G401 (cell line): ENCODE measurements at regions not wholly inside any gene's neighbourhood (a gene's known extent, or its start where the extent isn't known, plus 50 kb on each side); places are given as distances from the start of the nearest gene placed in this dataset.

Experiments used
- DNase-seq: peaks from one replicate; pipeline ENCODE4 v3.0.0-alpha.2; 2015; ENCODE audit warnings: low spot score
- in situ Hi-C: cut with HindIII; loops from 2 replicates; pipeline ENCODE4 v1.10.0; 2016; ENCODE audit warnings: low sequenced_read_pairs, mixed read lengths

- no peak for DNase-seq
- in situ Hi-C loops, result no loop called here
Measured at GRCh38 chr11:19570889-19571288, 141.7 kb upstream of the NAV2 start.

- DNase-seq, result no peak
Measured at GRCh38 chr11:19567996-19568395, 144.6 kb upstream of the NAV2 start.

DNA sequence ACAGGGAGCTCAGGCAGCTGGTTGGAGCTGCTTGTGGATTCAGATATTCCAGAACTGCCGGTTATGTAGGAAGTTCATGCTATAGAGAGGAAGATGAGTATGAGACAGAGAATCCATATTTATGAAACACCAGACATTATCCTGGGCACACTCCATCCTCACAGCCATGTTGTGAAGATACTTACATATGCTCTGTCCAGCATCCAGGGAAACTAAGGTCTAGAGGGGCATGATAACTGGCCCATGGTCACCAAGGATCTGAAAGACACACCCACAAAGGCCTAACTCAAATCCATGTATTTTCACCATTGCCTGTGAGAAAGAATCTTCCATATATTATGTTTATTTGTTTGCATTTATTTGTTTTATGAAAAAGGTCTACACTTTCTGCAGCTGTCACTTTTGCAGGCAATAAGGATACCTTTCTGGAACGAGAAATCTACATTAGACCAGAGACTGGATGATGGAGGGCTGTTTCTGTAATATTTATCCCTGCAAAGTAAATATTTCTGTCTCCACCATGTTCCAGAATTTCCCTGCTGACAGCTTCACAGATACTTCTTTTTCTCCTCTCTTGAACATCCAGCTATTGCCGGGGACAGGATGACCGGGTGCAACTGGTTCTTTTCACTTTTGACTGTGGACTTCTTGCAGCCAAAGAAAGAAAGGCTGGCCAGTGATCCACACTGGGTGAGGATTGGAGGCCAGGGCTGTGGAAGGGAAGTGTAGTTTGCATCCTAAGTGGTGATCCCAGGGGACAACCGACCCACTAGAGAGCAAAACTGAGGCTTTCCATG is 145.9 kb upstream of the NAV2 start:
- DNase-seq, result no peak
- in situ Hi-C loops, result no loop called here

More at GRCh38 chr11:19567996-19568395, 144.6 kb upstream of the NAV2 start:
- in situ Hi-C loops, result no loop called here

- DNase-seq, result no peak
- in situ Hi-C loops, result no loop called here
Measured at GRCh38 chr11:19565639-19566038, 147.0 kb upstream of the NAV2 start.

DNA sequence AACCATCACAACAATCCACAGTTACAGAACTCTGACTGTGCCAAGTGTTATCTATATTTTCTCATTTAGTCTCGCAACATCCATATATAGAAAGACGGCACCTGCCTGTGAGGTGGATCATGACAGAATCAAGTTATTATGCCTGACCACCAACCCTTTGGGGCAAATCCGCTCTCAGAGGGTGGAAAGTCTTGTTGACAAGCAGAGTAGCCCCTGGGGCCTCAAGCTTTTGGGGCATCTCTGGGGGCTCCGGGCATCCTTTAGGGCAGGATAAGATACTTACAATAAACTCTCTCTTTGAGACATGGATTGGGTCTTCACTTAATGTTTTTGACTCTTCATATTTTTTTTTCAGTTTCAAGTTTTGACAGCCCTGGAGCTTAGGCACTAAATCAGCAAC is 150.5 kb upstream of the NAV2 start:
- no peak for DNase-seq
- in situ Hi-C loops, result no loop called here

DNA sequence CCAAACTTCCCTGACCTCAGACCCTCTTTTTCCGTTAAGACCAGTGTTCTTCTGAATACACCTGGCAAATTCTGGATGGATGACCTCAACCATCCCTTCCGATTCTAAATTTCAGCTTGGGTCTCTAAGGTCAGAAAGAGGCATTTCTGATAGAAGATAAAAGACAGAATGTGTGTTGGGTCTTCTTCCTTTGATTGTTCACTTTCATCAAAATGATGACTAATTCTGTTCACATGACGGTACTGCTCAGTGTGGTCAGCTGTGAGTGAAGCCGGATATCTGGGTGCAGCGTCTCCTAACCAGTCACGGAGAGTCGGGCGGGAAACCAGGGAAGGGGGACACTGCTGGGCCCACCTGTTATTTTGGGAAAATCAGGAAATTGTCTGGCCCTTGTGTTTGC is 151.6 kb upstream of the NAV2 start:
- in situ Hi-C loops, result no loop called here

GRCh38 chr11:19560156-19560555 is 152.5 kb upstream of the NAV2 start:
- in situ Hi-C loops, result no loop called here
- DNase-seq, result no peak

More for the DNA sequence above, 151.6 kb upstream of the NAV2 start:
- DNase-seq, result no peak

GRCh38 chr11:19559746-19560145 is 152.9 kb upstream of the NAV2 start:
- in situ Hi-C loops, result no loop called here
- DNase-seq, result no peak

GRCh38 chr11:19558189-19558986 is 154.2 kb upstream of the NAV2 start:
- DNase-seq, result peak; percentile 39
- in situ Hi-C loops, result no loop called here

DNA sequence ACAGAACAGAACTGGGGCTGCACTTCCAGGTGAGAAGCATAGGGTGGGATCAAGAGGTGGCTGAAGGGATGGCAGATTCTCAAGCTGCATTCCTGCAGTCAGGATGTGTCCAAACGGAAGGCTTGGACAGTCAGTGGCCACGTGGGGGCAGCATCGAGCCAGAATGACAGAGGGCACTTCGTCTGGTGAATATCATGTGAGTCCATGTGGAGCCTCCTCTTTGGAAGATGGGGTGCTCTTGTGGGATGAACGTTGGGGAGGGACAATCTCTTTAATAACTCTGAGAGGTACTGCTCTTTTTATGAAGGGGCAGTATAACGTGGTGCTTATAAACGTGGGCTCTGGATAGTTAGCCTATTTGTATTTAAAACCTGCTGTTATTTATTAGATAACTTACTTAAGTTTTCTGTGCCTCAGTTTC is 154.9 kb upstream of the NAV2 start:
- peak; percentile 86 for DNase-seq
- in situ Hi-C loops, result no loop called here

- no peak for DNase-seq
- in situ Hi-C loops, result no loop called here
Measured at GRCh38 chr11:19557185-19557584, 155.5 kb upstream of the NAV2 start.

GRCh38 chr11:19555266-19555665 is 157.4 kb upstream of the NAV2 start:
- in situ Hi-C loops, result no loop called here
- DNase-seq, result no peak

DNA sequence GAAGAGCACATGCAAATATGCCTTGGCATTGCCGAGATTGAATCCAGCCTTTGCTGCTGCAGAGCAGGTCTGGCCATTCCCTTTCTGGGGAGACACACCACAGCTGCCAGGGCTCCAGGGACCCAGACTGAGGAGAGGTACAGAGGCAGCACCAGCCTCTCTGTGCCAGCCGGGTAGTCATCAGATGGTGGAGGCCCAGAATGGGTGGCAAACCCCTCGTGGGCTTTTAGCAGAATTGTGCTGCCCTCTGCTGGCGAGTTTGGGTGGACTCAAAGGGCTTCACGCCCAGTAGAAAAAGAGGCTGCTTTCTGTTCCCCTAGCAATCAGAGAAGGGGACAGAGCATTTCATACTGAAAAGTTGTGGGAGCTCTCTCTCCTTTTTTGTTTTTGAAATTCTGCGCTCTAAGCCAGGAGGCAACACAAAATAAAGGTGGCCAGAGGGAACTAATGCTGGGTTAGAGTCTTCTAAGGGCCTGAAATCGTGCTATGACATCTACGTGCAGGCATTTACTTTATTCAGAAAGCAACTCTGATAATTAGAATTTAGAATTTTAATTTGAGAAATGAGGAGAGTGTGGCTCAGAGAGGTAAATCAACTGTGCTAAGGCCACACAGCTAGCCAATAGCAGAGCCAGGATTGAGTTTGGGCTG is 158.8 kb upstream of the NAV2 start:
- in situ Hi-C loops, result no loop called here
- DNase-seq, result peak; percentile 70

DNA sequence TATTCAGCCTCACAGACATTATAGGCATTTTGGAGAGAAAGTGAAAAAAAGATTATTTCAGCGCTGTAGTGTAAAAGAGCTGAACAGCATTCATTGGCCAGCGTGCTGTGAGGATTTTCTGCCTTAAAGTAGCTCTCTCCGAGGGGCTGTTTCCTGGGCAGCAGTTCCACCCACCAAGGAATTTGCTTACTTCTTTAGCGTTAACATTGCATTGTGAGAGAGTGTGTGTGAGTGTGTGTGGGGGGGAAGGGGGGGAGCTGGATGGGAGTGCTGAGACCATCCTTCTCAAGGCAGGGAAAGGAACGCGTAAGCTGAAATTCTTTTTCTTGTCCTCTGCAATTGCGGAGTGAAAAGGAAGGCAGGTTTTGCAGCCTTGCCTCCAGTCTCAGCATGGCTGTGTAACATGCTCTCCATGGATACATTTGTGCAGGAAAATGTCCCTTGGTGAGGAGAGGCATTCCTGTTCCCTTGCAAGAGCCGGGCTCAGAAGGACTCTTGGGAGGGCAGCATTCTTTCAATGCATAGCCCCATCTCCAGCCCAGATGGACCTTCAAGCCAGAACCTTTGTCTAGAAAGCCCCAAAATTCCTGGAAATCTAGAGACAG is 159.9 kb upstream of the NAV2 start:
- in situ Hi-C loops, result no loop called here

GRCh38 chr11:19552161-19552560 is 160.5 kb upstream of the NAV2 start:
- no peak for DNase-seq
- in situ Hi-C loops, result no loop called here

More for the DNA sequence above, 159.9 kb upstream of the NAV2 start:
- no peak for DNase-seq

- DNase-seq, result no peak
- in situ Hi-C loops, result no loop called here
Measured at GRCh38 chr11:19551457-19551856, 161.2 kb upstream of the NAV2 start.

GRCh38 chr11:19547044-19547443 is 165.6 kb upstream of the NAV2 start:
- in situ Hi-C loops, result no loop called here

DNA sequence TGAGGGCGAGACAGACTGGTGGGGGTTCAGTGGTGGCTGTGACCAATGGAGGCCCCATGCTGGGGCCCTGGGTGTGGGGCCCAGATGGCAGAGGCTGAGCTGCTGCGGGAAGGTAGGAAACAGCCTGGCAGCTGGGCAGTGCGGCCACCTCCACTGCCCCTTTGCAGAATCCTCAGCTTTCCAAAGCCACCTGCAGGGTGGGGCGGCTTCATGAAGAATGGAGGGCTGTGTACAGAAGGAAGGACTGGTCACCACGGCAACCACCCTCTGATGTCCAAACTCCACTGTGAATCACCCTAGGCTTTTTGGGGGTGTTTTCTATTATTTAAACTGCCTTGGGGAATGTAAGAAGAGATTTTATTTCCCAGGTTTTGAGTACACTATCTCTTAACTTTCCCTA is 166.3 kb upstream of the NAV2 start:
- no peak for DNase-seq
- in situ Hi-C loops, result no loop called here

More at GRCh38 chr11:19547044-19547443, 165.6 kb upstream of the NAV2 start:
- no peak for DNase-seq

- DNase-seq, result no peak
- in situ Hi-C loops, result no loop called here
Measured at GRCh38 chr11:19541521-19542049, 171.1 kb upstream of the NAV2 start.
